ENCODE measurements at regions not wholly inside any gene's neighbourhood (a gene's known extent, or its start where the extent isn't known, plus 50 kb on each side); places are given as distances from the start of the nearest gene placed in this dataset.

DNA sequence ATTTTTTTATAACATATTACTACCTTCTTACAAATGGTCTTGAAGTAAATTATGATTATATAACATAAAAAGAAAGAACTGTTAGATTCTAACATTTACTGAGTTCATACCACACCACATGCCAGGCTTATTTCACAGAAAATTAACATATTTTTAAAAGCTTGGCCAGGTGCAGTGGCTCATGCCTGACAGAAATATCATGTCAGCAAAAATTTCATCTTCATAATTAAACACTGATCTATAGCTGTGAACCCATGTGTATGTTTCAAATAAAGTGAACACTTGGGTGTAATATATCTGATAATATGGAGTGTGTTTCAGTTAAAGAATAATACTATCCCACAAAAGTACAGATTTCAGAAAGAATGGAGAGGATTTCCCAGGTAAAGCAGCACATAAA is 296.5 kb downstream of the SI start:
- H3K4me3 ChIP-seq (ENCODE audit: low read depth, low read length, poor library complexity, severe bottlenecking): no peak overlapping the region
- no peaks in the 10 kb centered on the region for H3F3A ChIP-seq (ENCODE audit: insufficient read depth, low read length)
- H3K9me3 ChIP-seq (ENCODE audit: low read length): no peaks in the 10 kb centered on the region
- peaks cover 3% of the 10 kb centered on the region; the same call in 1 of the 2 replicates for H4K20me1 ChIP-seq (ENCODE audit: insufficient read depth, low read length)
- H3K79me2 ChIP-seq (ENCODE audit: insufficient read depth, low read length): no peaks in the 10 kb centered on the region
- H3K36me3 ChIP-seq (ENCODE audit: insufficient read depth, low read length): no peaks in the 10 kb centered on the region
- TF ChIP-seq, protein P1, sequence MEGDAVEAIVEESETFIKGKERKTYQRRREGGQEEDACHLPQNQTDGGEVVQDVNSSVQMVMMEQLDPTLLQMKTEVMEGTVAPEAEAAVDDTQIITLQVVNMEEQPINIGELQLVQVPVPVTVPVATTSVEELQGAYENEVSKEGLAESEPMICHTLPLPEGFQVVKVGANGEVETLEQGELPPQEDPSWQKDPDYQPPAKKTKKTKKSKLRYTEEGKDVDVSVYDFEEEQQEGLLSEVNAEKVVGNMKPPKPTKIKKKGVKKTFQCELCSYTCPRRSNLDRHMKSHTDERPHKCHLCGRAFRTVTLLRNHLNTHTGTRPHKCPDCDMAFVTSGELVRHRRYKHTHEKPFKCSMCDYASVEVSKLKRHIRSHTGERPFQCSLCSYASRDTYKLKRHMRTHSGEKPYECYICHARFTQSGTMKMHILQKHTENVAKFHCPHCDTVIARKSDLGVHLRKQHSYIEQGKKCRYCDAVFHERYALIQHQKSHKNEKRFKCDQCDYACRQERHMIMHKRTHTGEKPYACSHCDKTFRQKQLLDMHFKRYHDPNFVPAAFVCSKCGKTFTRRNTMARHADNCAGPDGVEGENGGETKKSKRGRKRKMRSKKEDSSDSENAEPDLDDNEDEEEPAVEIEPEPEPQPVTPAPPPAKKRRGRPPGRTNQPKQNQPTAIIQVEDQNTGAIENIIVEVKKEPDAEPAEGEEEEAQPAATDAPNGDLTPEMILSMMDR (IDR thresholded peaks at IDR 0.05; ENCODE audit: low read length): no peak
- TF ChIP-seq EZH2 (IDR thresholded peaks at IDR 0.05; ENCODE audit: borderline replicate concordance, low read length): no peak
- no peaks in the 10 kb centered on the region for H3K27me3 ChIP-seq (ENCODE audit: insufficient read depth, low read length)
- H3K27ac ChIP-seq (ENCODE audit: low read depth, low read length, poor library complexity, severe bottlenecking): no peak overlapping the region
- H3K9ac ChIP-seq (ENCODE audit: low read length): no peak overlapping the region
- no peak overlapping the region for H3K4me2 ChIP-seq (ENCODE audit: low read length)
- no peak overlapping the region for H2AFZ ChIP-seq (ENCODE audit: low read length)
- H3K4me1 ChIP-seq (ENCODE audit: insufficient read depth, low read length, severe bottlenecking): no peaks in the 10 kb centered on the region
- H3K9me2 ChIP-seq (ENCODE audit: low read depth, low read length): no peaks in the 10 kb centered on the region

- Histone ChIP-seq H3K9me2 (ENCODE audit: low read depth, low read length) (no peaks in the 10 kb centered on the region), H3K4me2 (ENCODE audit: low read length) (no peak overlapping the region), H2AFZ (ENCODE audit: low read length) (no peak overlapping the region), H3K4me3 (ENCODE audit: low read depth, low read length, poor library complexity, severe bottlenecking) (no peak overlapping the region), H3K79me2 (ENCODE audit: insufficient read depth, low read length) (no peaks in the 10 kb centered on the region), H3K9me3 (ENCODE audit: low read length) (no peaks in the 10 kb centered on the region), H3K36me3 (ENCODE audit: insufficient read depth, low read length) (no peaks in the 10 kb centered on the region), H3K4me1 (ENCODE audit: insufficient read depth, low read length, severe bottlenecking) (no peaks in the 10 kb centered on the region), H3K9ac (ENCODE audit: low read length) (no peak overlapping the region), H3K27me3 (ENCODE audit: insufficient read depth, low read length) (no peaks in the 10 kb centered on the region), H3K27ac (ENCODE audit: low read depth, low read length, poor library complexity, severe bottlenecking) (no peak overlapping the region), H3F3A (ENCODE audit: insufficient read depth, low read length) (no peaks in the 10 kb centered on the region), H4K20me1 (ENCODE audit: insufficient read depth, low read length) (peaks cover 3% of the 10 kb centered on the region; the same call in 1 of the 2 replicates)
- TF ChIP-seq, protein P1 (IDR thresholded peaks at IDR 0.05; ENCODE audit: low read length): no peak
- TF ChIP-seq EZH2 (IDR thresholded peaks at IDR 0.05; ENCODE audit: borderline replicate concordance, low read length): no peak
Measured at GRCh38 chr3:164779816-164780215, 298.5 kb downstream of the SI start.

- Histone ChIP-seq H3K27ac (ENCODE audit: low read depth, low read length, poor library complexity, severe bottlenecking) (no peak overlapping the region), H3K36me3 (ENCODE audit: insufficient read depth, low read length) (no peaks in the 10 kb centered on the region), H3K79me2 (ENCODE audit: insufficient read depth, low read length) (no peaks in the 10 kb centered on the region), H3F3A (ENCODE audit: insufficient read depth, low read length) (no peaks in the 10 kb centered on the region), H3K27me3 (ENCODE audit: insufficient read depth, low read length) (no peaks in the 10 kb centered on the region), H4K20me1 (ENCODE audit: insufficient read depth, low read length) (no peaks in the 10 kb centered on the region), H3K4me1 (ENCODE audit: insufficient read depth, low read length, severe bottlenecking) (no peaks in the 10 kb centered on the region), H3K9ac (ENCODE audit: low read length) (no peak overlapping the region), H3K4me2 (ENCODE audit: low read length) (no peak overlapping the region), H3K9me3 (ENCODE audit: low read length) (no peaks in the 10 kb centered on the region), H2AFZ (ENCODE audit: low read length) (no peak overlapping the region), H3K9me2 (ENCODE audit: low read depth, low read length) (no peaks in the 10 kb centered on the region), H3K4me3 (ENCODE audit: low read depth, low read length, poor library complexity, severe bottlenecking) (no peak overlapping the region)
- TF ChIP-seq, protein P1 (IDR thresholded peaks at IDR 0.05; ENCODE audit: low read length): no peak
- no peak for TF ChIP-seq EZH2 (IDR thresholded peaks at IDR 0.05; ENCODE audit: borderline replicate concordance, low read length)
Measured at GRCh38 chr3:164752812-164753211, 325.5 kb downstream of the SI start.
